ENCODE measurements at regions not wholly inside any gene's neighbourhood (a gene's known extent, or its start where the extent isn't known, plus 50 kb on each side); places are given as distances from the start of the nearest gene placed in this dataset.

- no peak overlapping the region for H3K27ac ChIP-seq
- TF ChIP-seq CTCF (IDR thresholded peaks at IDR 0.05) (no peak), ZFX (IDR thresholded peaks at IDR 0.05; ENCODE audit: borderline replicate concordance) (no peak)
These were observed 461.4 kb upstream of the SYT1 start for GRCh38 chr12:78403136-78403535.

- H3K27ac ChIP-seq: no peak overlapping the region
- TF ChIP-seq CTCF (IDR thresholded peaks at IDR 0.05) (no peak), ZFX (IDR thresholded peaks at IDR 0.05; ENCODE audit: borderline replicate concordance) (no peak)
These were observed 460.9 kb upstream of the SYT1 start for GRCh38 chr12:78403681-78404080.

- H3K27ac ChIP-seq: no peak overlapping the region
- no peak for TF ChIP-seq ZFX (IDR thresholded peaks at IDR 0.05; ENCODE audit: borderline replicate concordance)
These were observed 458.4 kb upstream of the SYT1 start for GRCh38 chr12:78406213-78406612.

- TF ChIP-seq ZFX (IDR thresholded peaks at IDR 0.05; ENCODE audit: borderline replicate concordance): no peak
- TF ChIP-seq CTCF (IDR thresholded peaks at IDR 0.05): no peak
- no peak overlapping the region for H3K27ac ChIP-seq
These were observed 457.7 kb upstream of the SYT1 start for GRCh38 chr12:78406828-78407227.

- TF ChIP-seq CTCF (IDR thresholded peaks at IDR 0.05): no peak
- no peak for TF ChIP-seq ZFX (IDR thresholded peaks at IDR 0.05; ENCODE audit: borderline replicate concordance)
- no peak overlapping the region for H3K27ac ChIP-seq
These were observed 456.9 kb upstream of the SYT1 start for GRCh38 chr12:78407722-78408121.

DNA sequence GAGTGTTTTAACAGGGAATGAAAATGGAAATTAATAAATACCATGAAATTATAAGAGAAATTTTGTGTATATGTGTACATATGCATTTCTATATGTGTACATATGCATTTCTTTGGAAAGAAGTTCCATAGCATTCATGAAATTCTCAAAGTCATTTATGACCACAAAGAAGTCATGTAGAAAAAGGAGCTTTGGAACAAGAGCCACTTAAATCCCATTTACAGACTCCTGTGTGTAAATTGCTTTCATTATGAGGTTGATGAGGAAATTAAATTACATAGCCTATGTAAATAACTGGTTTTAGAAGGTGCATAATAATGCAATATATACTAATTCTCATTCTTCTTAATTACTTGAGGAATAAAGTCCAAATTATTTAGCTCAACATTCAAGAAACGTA lies 450.5 kb upstream of the SYT1 start:
- no peak overlapping the region for H3K27ac ChIP-seq
- TF ChIP-seq CTCF (IDR thresholded peaks at IDR 0.05) (no peak), ZFX (IDR thresholded peaks at IDR 0.05; ENCODE audit: borderline replicate concordance) (no peak)

- TF ChIP-seq CTCF (IDR thresholded peaks at IDR 0.05): no peak
- no peak for TF ChIP-seq ZFX (IDR thresholded peaks at IDR 0.05; ENCODE audit: borderline replicate concordance)
- H3K27ac ChIP-seq: no peak overlapping the region
These were observed 445.7 kb upstream of the SYT1 start for GRCh38 chr12:78418919-78419318.

GRCh38 chr12:78419513-78419912 lies 445.1 kb upstream of the SYT1 start:
- no peak for TF ChIP-seq ZFX (IDR thresholded peaks at IDR 0.05; ENCODE audit: borderline replicate concordance)
- no peak overlapping the region for H3K27ac ChIP-seq

Measured in 22Rv1 (cell line).